ENCODE measurements at regions not wholly inside any gene's neighbourhood (a gene's known extent, or its start where the extent isn't known, plus 50 kb on each side); places are given as distances from the start of the nearest gene placed in this dataset.
"Not testable (repeated sequence)": the region's sequence is repeated elsewhere in the genome, so short reads cannot be mapped to it uniquely, and the experiment has no call there.

DNA sequence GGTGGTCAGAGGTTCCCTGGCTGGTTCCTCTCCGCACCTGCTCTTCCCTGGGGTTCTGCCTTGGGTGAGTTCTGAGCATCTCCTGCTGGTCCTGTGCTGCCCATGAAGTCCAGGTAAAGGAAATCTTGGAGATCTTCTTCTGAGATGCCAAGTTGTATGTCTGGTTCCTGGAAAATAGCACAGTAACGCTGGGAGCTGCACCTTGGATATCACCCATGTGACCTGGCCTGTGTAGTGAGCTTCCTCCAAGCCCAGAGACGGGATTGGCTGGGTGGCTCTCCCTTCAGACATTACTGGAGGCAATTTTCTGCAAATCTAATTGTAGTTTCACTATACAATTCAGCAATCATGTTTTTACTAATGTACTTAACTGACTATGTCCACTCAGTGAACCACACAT is 1281.1 kb downstream of the TMEM121 start:
- intact Hi-C loops (cut with DNase I) = no loop called here

DNA sequence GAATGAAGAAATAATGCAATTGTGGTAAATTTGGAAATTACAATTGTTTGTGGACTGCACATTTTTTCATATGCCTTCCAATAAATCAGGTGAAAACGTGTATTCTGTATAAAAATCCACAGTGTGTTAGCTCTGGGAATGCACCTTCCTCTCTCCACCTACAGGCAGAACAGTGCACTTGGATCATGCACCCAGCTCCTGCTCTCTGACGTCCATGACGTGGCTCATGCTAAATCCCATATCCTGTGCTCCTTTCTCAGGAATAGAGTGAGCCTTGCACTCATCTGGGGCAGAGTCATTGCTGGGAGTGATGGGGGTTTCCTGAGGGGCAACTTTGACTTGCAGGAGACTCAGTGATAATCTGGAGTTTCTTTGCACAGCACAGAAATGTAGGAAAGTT is 1282.1 kb downstream of the TMEM121 start:
- TF ChIP-seq, protein P1, sequence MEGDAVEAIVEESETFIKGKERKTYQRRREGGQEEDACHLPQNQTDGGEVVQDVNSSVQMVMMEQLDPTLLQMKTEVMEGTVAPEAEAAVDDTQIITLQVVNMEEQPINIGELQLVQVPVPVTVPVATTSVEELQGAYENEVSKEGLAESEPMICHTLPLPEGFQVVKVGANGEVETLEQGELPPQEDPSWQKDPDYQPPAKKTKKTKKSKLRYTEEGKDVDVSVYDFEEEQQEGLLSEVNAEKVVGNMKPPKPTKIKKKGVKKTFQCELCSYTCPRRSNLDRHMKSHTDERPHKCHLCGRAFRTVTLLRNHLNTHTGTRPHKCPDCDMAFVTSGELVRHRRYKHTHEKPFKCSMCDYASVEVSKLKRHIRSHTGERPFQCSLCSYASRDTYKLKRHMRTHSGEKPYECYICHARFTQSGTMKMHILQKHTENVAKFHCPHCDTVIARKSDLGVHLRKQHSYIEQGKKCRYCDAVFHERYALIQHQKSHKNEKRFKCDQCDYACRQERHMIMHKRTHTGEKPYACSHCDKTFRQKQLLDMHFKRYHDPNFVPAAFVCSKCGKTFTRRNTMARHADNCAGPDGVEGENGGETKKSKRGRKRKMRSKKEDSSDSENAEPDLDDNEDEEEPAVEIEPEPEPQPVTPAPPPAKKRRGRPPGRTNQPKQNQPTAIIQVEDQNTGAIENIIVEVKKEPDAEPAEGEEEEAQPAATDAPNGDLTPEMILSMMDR (IDR thresholded peaks at IDR 0.05) = no peak
- intact Hi-C loops (cut with DNase I) = no loop called here
- Histone ChIP-seq H3K36me3 (no peaks in the 10 kb centered on the region), H3K4me3 (no peak overlapping the region), H3K9me3 (no peaks in the 10 kb centered on the region), H3K27ac (no peak overlapping the region), H3K27me3 (no peaks in the 10 kb centered on the region), H3K4me1 (no peaks in the 10 kb centered on the region)
- DNase-seq (ENCODE audit: low spot score in 2 of 2) = no peak

More for the DNA sequence above, 1281.1 kb downstream of the TMEM121 start:
- no peak for DNase-seq (ENCODE audit: low spot score in 2 of 2)
- TF ChIP-seq, protein P1 (IDR thresholded peaks at IDR 0.05) = no peak
- no peaks in the 10 kb centered on the region for H3K27me3 ChIP-seq
- no peaks in the 10 kb centered on the region for H3K4me1 ChIP-seq
- no peak overlapping the region for H3K4me3 ChIP-seq
- H3K27ac ChIP-seq = no peak overlapping the region
- H3K36me3 ChIP-seq = no peaks in the 10 kb centered on the region
- H3K9me3 ChIP-seq = no peaks in the 10 kb centered on the region

DNA sequence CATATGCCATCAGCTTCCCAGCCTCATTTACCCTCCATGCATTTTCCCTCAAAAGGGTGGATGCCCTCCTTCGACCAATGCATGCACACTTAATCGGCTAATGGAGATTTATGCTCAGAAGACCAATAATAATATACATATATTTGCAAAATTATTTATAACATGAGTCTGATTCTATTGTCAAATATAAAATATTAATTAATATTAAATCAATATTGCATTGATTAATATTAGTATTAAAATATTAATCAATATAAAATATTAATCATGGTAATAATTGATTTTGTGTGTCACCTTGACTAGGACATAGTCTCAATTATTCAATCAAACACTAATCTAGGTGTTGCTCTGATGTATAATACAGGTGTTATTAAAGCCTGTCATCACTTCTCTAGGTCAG is 1282.5 kb downstream of the TMEM121 start:
- Histone ChIP-seq H3K27me3 (no peaks in the 10 kb centered on the region), H3K4me3 (no peak overlapping the region), H3K27ac (no peak overlapping the region), H3K9me3 (no peaks in the 10 kb centered on the region), H3K36me3 (no peaks in the 10 kb centered on the region), H3K4me1 (no peaks in the 10 kb centered on the region)
- intact Hi-C loops (cut with DNase I) = no loop called here
- DNase-seq (ENCODE audit: low spot score in 2 of 2) = no peak
- TF ChIP-seq, protein P1 (IDR thresholded peaks at IDR 0.05) = no peak

DNA sequence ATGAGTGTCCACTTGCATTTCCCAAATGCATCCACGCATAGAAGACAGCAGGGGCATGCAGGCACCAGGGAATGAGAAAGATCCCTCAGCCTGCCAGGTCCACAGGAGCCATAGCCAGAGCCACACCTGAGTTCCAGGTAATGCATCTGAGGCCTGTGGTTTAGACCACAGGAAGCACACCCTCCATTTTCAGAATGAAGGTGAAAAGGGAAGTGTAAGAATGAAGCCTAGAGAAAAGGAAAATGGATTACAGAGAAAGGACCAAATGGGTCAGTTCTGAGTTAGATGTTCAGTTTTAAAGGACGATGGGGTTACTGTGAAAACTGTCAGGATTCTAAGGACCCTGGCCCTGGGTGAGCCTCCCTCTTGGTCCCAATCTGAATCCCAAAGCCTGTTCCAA is 1283.2 kb downstream of the TMEM121 start:
- Histone ChIP-seq H3K4me3 (no peak overlapping the region), H3K27ac (no peak overlapping the region), H3K27me3 (no peaks in the 10 kb centered on the region), H3K36me3 (no peaks in the 10 kb centered on the region), H3K4me1 (no peaks in the 10 kb centered on the region), H3K9me3 (no peaks in the 10 kb centered on the region)
- TF ChIP-seq, protein P1 (IDR thresholded peaks at IDR 0.05) = no peak
- no peak for DNase-seq (ENCODE audit: low spot score in 2 of 2)
- intact Hi-C loops (cut with DNase I) = no loop called here

DNA sequence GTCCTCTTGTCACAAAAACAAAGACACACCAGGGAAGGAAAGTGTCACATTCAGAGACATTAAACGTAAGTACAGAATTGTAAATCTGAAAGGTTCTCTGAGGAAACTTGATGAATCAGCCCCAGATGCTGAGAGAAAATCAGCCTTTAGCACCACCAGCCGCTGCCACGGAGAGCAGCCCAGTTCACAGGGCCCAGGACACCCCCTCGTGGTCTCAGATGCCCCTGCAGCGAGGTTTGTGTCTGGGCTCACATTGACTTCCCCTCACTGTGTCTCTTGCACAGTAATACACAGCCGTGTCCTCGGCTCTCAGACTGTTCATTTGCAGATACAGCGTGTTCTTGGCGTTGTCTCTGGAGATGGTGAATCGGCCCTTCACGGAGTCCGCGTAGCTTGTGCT is 1283.8 kb downstream of the TMEM121 start:
- DNase-seq (ENCODE audit: low spot score in 2 of 2); intact Hi-C loops (cut with DNase I); H3K27me3 ChIP-seq; H3K27ac ChIP-seq; H3K4me3 ChIP-seq; H3K36me3 ChIP-seq; H3K9me3 ChIP-seq; H3K4me1 ChIP-seq: not testable (repeated sequence)

DNA sequence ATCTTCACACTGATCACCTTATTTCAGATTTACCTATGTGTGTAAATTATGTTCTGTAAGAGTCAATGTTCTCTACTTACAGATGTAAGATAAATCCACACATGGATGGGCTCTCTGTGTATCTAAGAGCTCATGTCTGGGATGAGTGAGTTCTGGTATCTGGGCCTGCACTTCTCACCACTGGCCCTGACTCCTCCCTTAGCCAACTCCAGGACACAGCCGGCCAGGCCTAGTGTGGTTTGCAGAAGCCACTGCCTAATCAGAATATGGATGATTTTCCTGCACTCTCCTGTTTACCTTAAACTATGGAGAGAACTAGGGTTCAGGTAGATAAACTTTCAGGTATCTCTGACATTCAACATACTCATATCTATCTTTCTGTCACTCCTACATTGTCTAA is 1284.8 kb downstream of the TMEM121 start:
- TF ChIP-seq, protein P1 (IDR thresholded peaks at IDR 0.05) = no peak
- Histone ChIP-seq H3K36me3 (no peaks in the 10 kb centered on the region), H3K27ac (no peak overlapping the region), H3K4me1 (no peaks in the 10 kb centered on the region), H3K27me3 (no peaks in the 10 kb centered on the region), H3K9me3 (no peaks in the 10 kb centered on the region), H3K4me3 (no peak overlapping the region)
- intact Hi-C loops (cut with DNase I) = no loop called here
- no peak for DNase-seq (ENCODE audit: low spot score in 2 of 2)

Data from ascending aorta (tissue), 2 donors.